Peyer's patch (tissue), 4 donors: ENCODE measurements at regions not wholly inside any gene's neighbourhood (a gene's known extent, or its start where the extent isn't known, plus 50 kb on each side); places are given as distances from the start of the nearest gene placed in this dataset.

Experiments used
- DNase-seq, 3 donors: peaks; one replicate each; pipeline ENCODE4 v3.0.0-alpha.2; 2017 to 2019
- H3K27ac ChIP-seq, 4 donors: fragments of 200-600 bp; sonication (generic); one replicate each; pipeline ENCODE4 v1.5.1; 2016 to 2019
- H3K27me3 ChIP-seq, 2 donors: fragments of 200-600 bp; sonication (generic); one replicate each; pipeline ENCODE4 v1.5.1; 2019
- H3K36me3 ChIP-seq, 3 donors: fragments of 200-600 bp; sonication (generic); one replicate each; pipeline ENCODE4 v1.5.1; 2016 to 2019
- H3K4me1 ChIP-seq, 4 donors: fragments of 200-600 bp; sonication (generic); one replicate each; pipeline ENCODE4 v1.5.1; 2016 to 2019
- H3K4me3 ChIP-seq, 4 donors: fragments of 200-600 bp; sonication (generic); 1 replicate in 3 of 4; 2 replicates in 1 of 4; pipeline ENCODE4 v1.5.1; 2016 to 2019; ENCODE audit warnings: mild to moderate bottlenecking in 1 of 4
- H3K9me3 ChIP-seq, 4 donors: fragments of 200-600 bp; sonication (generic); one replicate each; pipeline ENCODE4 v1.5.1; 2016 to 2019; ENCODE audit warnings: mild to moderate bottlenecking in 1 of 4
- POLR2A ChIP-seq, 2 donors: fragments of 450-650 bp; IDR thresholded peaks; one replicate each; pipeline ENCODE4 v1.5.1; 2017; ENCODE audit warnings: antibody characterized with exemption in 2 of 2, mild to moderate bottlenecking in 2 of 2, moderate library complexity in 2 of 2
- TF ChIP-seq, protein P1 (sequence below), 6 experiments: fragments of 450-650 bp in 4 of 6; fragments of 200-600 bp in 2 of 6; sonication (generic) in 1 of 6; IDR thresholded peaks; one replicate each; pipeline ENCODE4 v1.5.1; 2017 to 2019; ENCODE audit warnings: antibody characterized with exemption in 6 of 6, mild to moderate bottlenecking in 3 of 6, moderate library complexity in 1 of 6

DNA sequence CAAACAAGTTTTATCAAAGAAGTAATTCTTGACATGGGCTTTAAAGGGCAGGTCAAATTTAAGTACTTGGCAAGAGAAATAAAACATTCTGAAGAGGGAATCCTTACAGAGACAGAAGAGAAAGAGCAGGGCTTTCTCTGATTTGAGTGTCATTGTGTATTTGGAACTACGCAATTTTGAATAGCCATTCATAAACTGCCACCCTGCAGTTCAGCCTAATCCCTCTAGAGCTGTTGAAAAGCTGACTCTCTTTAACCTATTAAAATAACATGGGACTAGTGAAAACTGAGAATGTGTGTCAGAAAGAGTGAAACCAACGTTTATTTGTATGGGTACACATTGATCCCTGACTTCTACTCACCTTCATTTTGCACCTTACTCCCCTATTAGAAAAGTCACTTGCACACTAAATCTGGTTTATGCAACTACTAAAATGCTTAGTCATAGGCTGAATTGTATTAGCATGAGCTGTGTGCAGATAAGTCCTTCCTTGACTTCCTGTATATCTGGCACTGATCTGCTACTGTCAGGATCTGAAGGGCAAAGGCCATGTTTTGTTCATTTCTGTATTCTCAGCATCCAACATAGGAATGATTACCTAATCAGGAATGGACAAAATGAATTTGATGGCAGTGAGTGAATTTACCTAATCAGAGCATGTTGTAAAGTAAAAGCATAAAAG is 458.9 kb downstream of the NOVA1 start:
- Histone ChIP-seq H3K36me3 (no peaks in the 10 kb centered on the region), H3K4me1 (no peaks in the 10 kb centered on the region), H3K4me3 (no peak overlapping the region), H3K27me3 (no peaks in the 10 kb centered on the region), H3K9me3 (no peaks in the 10 kb centered on the region), H3K27ac (no peak overlapping the region)
- no peak for DNase-seq
- TF ChIP-seq, protein P1, sequence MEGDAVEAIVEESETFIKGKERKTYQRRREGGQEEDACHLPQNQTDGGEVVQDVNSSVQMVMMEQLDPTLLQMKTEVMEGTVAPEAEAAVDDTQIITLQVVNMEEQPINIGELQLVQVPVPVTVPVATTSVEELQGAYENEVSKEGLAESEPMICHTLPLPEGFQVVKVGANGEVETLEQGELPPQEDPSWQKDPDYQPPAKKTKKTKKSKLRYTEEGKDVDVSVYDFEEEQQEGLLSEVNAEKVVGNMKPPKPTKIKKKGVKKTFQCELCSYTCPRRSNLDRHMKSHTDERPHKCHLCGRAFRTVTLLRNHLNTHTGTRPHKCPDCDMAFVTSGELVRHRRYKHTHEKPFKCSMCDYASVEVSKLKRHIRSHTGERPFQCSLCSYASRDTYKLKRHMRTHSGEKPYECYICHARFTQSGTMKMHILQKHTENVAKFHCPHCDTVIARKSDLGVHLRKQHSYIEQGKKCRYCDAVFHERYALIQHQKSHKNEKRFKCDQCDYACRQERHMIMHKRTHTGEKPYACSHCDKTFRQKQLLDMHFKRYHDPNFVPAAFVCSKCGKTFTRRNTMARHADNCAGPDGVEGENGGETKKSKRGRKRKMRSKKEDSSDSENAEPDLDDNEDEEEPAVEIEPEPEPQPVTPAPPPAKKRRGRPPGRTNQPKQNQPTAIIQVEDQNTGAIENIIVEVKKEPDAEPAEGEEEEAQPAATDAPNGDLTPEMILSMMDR (IDR thresholded peaks at IDR 0.05) = no peak
- TF ChIP-seq POLR2A (IDR thresholded peaks at IDR 0.05) = no peak

DNA sequence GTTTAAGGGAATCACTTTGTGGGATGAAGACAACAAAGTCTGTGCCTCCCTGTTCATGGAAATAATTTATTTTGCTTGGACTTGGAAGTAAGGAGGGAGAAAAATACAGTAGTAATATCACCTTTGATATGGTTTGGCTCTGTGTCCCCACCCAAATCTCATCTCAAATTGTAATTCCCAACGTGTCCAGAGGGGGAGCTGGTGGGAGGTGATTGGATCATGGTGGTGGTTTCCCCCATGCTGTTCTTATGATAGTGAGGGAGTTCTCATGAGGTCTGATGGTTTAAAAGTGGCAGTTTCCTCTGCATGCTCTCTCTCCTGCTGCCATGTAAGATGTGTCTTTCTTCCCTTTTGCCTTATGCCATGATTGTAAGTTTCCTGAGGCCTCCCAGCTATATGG is 460.7 kb downstream of the NOVA1 start:
- H3K4me1 ChIP-seq = no peaks in the 10 kb centered on the region
- H3K9me3 ChIP-seq = no peaks in the 10 kb centered on the region
- no peak overlapping the region for H3K4me3 ChIP-seq
- TF ChIP-seq, protein P1 (IDR thresholded peaks at IDR 0.05) = no peak
- no peak for TF ChIP-seq POLR2A (IDR thresholded peaks at IDR 0.05)
- H3K27me3 ChIP-seq = no peaks in the 10 kb centered on the region
- no peaks in the 10 kb centered on the region for H3K36me3 ChIP-seq
- no peak for DNase-seq
- H3K27ac ChIP-seq = no peak overlapping the region

DNA sequence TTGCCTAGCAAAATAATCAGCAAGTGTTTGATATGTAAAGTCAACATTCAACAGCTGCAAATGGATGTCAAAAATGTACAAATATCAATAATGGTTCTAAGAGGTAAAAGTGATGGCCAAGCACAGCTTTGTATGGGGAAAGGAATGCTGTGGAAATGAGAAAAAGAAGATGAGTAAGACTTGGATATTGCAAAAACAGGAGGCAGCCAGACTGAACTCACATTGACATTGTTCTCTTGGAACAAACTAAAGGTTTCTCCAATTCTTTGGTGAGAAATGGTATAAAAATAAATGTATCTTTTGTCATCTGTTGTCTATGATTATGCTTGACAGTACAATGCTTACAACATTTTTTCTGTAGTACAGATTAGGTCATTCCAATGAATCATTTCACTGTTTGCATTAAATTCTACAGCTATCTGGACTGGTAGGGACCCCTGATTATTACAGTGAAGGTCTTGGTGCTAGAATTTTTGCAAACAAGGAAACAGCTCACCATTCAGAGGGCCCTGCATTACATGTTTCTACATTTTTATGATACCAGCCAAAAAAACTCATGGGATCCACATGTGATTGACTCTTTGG is 465.7 kb downstream of the NOVA1 start:
- DNase-seq = no peak
- no peaks in the 10 kb centered on the region for H3K36me3 ChIP-seq
- no peak overlapping the region for H3K27ac ChIP-seq
- no peaks in the 10 kb centered on the region for H3K4me1 ChIP-seq
- H3K27me3 ChIP-seq = no peaks in the 10 kb centered on the region
- no peaks in the 10 kb centered on the region for H3K9me3 ChIP-seq
- no peak for TF ChIP-seq POLR2A (IDR thresholded peaks at IDR 0.05)
- TF ChIP-seq, protein P1 (IDR thresholded peaks at IDR 0.05) = no peak
- H3K4me3 ChIP-seq = no peak overlapping the region

DNA sequence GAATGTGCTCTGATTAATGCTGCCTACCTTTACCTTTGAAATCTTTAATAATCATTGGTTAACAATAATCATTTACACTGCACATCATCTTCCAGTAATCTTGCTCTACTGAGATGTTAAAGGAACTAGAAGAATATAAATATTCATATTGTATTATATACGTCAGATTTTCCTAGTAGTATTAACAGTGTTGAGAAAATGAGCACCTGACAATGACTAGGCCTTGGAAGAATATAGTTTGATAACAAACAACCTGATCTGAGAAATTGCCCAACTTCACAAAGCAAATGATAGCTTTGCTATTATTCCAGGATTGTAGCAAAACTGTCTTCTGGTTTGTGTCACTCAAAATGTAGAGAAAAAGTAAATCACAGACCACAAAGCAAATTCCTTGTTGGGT is 467.1 kb downstream of the NOVA1 start:
- no peak overlapping the region for H3K4me3 ChIP-seq
- no peak for TF ChIP-seq POLR2A (IDR thresholded peaks at IDR 0.05)
- TF ChIP-seq, protein P1 (IDR thresholded peaks at IDR 0.05) = no peak
- H3K4me1 ChIP-seq = no peaks in the 10 kb centered on the region
- no peak for DNase-seq
- H3K27ac ChIP-seq = no peak overlapping the region
- no peaks in the 10 kb centered on the region for H3K36me3 ChIP-seq
- H3K27me3 ChIP-seq = no peaks in the 10 kb centered on the region
- no peaks in the 10 kb centered on the region for H3K9me3 ChIP-seq

DNA sequence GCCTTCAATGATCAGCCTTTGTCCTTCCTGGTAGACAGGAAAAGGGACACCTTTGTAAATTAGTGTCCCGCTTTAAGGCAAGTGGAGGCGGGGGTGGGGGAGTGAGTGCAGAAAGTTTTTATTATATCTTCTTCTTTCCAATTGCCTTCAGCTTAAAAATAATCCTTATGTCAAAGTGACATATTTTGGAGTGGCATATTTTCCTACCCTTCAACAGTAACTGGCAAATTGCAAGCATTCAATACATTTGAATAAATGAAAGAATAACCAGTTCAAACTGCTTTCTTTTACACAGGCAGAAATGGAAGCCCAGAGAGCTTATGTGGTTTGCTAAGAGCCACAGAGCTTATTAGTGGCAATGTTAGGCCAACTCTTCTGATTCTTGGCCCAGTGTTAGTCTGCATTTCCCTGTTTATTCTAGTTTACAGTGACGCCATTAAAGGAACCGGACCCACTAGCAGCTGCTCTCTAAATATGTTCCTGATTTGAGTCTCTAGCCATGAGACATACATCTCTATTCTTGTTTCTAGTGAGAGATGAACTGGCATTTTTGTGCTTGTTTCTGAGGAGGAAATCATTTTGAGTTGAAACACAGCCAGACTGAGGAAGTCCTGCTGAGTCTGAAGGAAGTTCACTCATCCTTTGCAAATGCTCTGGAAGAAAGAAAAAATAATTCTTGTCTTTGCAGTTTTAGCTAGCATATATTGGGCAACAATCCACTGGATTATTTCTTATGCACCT is 468.7 kb downstream of the NOVA1 start:
- no peaks in the 10 kb centered on the region for H3K27me3 ChIP-seq
- TF ChIP-seq, protein P1 (IDR thresholded peaks at IDR 0.05) = no peak
- TF ChIP-seq POLR2A (IDR thresholded peaks at IDR 0.05) = no peak
- no peak overlapping the region for H3K4me3 ChIP-seq
- H3K4me1 ChIP-seq = no peaks in the 10 kb centered on the region
- no peaks in the 10 kb centered on the region for H3K9me3 ChIP-seq
- DNase-seq = no peak
- H3K36me3 ChIP-seq = no peaks in the 10 kb centered on the region
- H3K27ac ChIP-seq = no peak overlapping the region
